ENCODE measurements at regions not wholly inside any gene's neighbourhood (a gene's known extent, or its start where the extent isn't known, plus 50 kb on each side); places are given as distances from the start of the nearest gene placed in this dataset.

- intact Hi-C loops (cut with micrococcal nuclease; ENCODE audit: unreplicated experiment): loop anchor here (1.0 kb wide), 1 partner anchor 163 kb away; no protein-coding TSS in a partner anchor
- Histone ChIP-seq H3K9me3 (replicated peaks; ENCODE audit: control insufficient read depth, insufficient read depth, low read length) (no peaks in the 10 kb centered on the region; the same call in 2 of the 3 replicates), H3K27me3 (replicated peaks in 1 of 2; ENCODE audit: control insufficient read depth in 2 of 2, insufficient read depth in 2 of 2, low read length in 1 of 2) (no peaks in the 10 kb centered on the region), H3K9ac (ENCODE audit: control insufficient read depth, insufficient read depth, low read length) (no peak overlapping the region), H3K79me2 (ENCODE audit: control insufficient read depth, insufficient read depth, low read length) (no peaks in the 10 kb centered on the region), H3K4me2 (ENCODE audit: control insufficient read depth, insufficient read depth) (0 out of 2 replicates have a peak overlapping the region, but pooled peaks have one; percentile 3), H3K36me3 (ENCODE audit: control insufficient read depth in 2 of 2, insufficient read depth in 2 of 2, low read length in 1 of 2) (no peaks in the 10 kb centered on the region), H3K4me1 (ENCODE audit: control insufficient read depth, insufficient read depth, low read length) (peaks cover 9% of the 10 kb centered on the region), H3K4me3 (no peak overlapping the region), H2AFZ (ENCODE audit: control insufficient read depth, low read depth, low read length) (no peak overlapping the region), H4K20me1 (ENCODE audit: control insufficient read depth, insufficient read depth) (no peaks in the 10 kb centered on the region), H3K27ac (ENCODE audit: control insufficient read depth, insufficient read depth) (no peak overlapping the region)
- POLR2A ChIA-PET: interaction anchor here (0.6 to 1.5 kb wide), 4 partner anchors 12 to 1122 kb away, joined by 3 to 7 read pairs (median 4); no protein-coding TSS in a partner anchor
- in situ Hi-C loops (cut with MboI): loop anchor here (25.0 kb wide), 1 partner anchor 1163 kb away; the partner anchor contains the start of gene DNASE1L3
- peak; percentile 99 for ATAC-seq
- SMC1A ChIA-PET (ENCODE audit: uncharacterized antibody, unreplicated experiment): interaction anchor here (0.8 to 3.1 kb wide), 18 partner anchors 9 to 483 kb away, joined by 3 to 29 read pairs (median 4); no protein-coding TSS in a partner anchor
- 1% methylated on average over 3 of the region's 3 CpGs for WGBS (ENCODE audit: insufficient coverage, insufficient replicate concordance, low lambda C conversion rate, missing lambda C conversion rate)
- FAIRE-seq: peak; percentile 97
- BruUV-seq (replicated peaks): no TSS peak
- CTCF ChIA-PET: interaction anchor here (0.9 to 1.9 kb wide), 9 partner anchors 11 to 550 kb away, joined by 3 to 9 read pairs (median 4); no protein-coding TSS in a partner anchor
- RAD21 ChIA-PET (ENCODE audit: unreplicated experiment): interaction anchor here (0.6 to 2.4 kb wide), 15 partner anchors 10 to 483 kb away, joined by 3 to 16 read pairs (median 4); no protein-coding TSS in a partner anchor
- DNase-seq (ENCODE audit: low read depth, low spot score): peak; percentile 91
- no peak for TF ChIP-seq PRDM15 (CRISPR knock-in tag; IDR thresholded peaks at IDR 0.05)
- no peak for TF ChIP-seq CEBPB (IDR thresholded peaks at IDR 0.05; ENCODE audit: borderline replicate concordance in 1 of 2, low read depth in 2 of 2, low read length in 2 of 2)
- TF ChIP-seq RAD21 (IDR thresholded peaks at IDR 0.05; ENCODE audit: insufficient read depth, low read depth, low read length): peak; percentile 31; the same call in 1 of the 2 replicates
- peak; percentile 73 for TF ChIP-seq NFIC (IDR thresholded peaks at IDR 0.05; ENCODE audit: low read depth, low read length)
- TF ChIP-seq JUNB (IDR thresholded peaks at IDR 0.05): peak; percentile 38; the same call in 1 of the 2 replicates
- peak; percentile 62 for TF ChIP-seq ATF2 (IDR thresholded peaks at IDR 0.05; ENCODE audit: low read length)
- TF ChIP-seq PAX5 (IDR thresholded peaks at IDR 0.05; ENCODE audit: borderline replicate concordance, low read depth, low read length): peak; percentile 90; the same call in 1 of the 2 replicates
- TF ChIP-seq BACH1 (IDR thresholded peaks at IDR 0.05; ENCODE audit: borderline replicate concordance): 0 out of 2 replicates have a peak, but pooled peaks have one; percentile 17
- no peak for TF ChIP-seq FOXK2 (IDR thresholded peaks at IDR 0.05)
- no peak for TF ChIP-seq BCLAF1 (IDR thresholded peaks at IDR 0.05)
- TF ChIP-seq EGR1 (IDR thresholded peaks at IDR 0.05; ENCODE audit: borderline replicate concordance in 1 of 2, low read depth in 2 of 2, low read length in 2 of 2): no peak
Measured at GRCh38 chr3:59374818-59375211, 325.0 kb upstream of the CFAP20DC start.
